Glomerular visceral epithelial cell (primary cell): ENCODE measurements at regions not wholly inside any gene's neighbourhood (a gene's known extent, or its start where the extent isn't known, plus 50 kb on each side); places are given as distances from the start of the nearest gene placed in this dataset.
A peak's percentile ranks its signal among the peaks of the same experiment; 100 is the strongest.
"Not testable (repeated sequence)": the region's sequence is repeated elsewhere in the genome, so short reads cannot be mapped to it uniquely, and the experiment has no call there.

Experiments used
- DNase-seq: peaks from one replicate; pipeline ENCODE4 v3.0.0-alpha.2; 2016; ENCODE audit errors: extremely low spot score

GRCh38 chr6:94902974-94903628 is 674.2 kb upstream of the MANEA start:
- DNase-seq = no peak

- no peak for DNase-seq
Measured at GRCh38 chr6:94899191-94899590, 678.1 kb upstream of the MANEA start.

- no peak for DNase-seq
Measured at GRCh38 chr6:94894300-94894699, 683.0 kb upstream of the MANEA start.

- no peak for DNase-seq
Measured at GRCh38 chr6:94893327-94893726, 684.0 kb upstream of the MANEA start.

- not testable (repeated sequence) for DNase-seq
Measured at GRCh38 chr6:94873819-94874218, 703.5 kb upstream of the MANEA start.

- DNase-seq = no peak
Measured at GRCh38 chr6:94862112-94862511, 715.2 kb upstream of the MANEA start.

- no peak for DNase-seq
Measured at GRCh38 chr6:94859924-94860323, 717.4 kb upstream of the MANEA start.

- DNase-seq = not testable (repeated sequence)
Measured at GRCh38 chr6:94856999-94857398, 720.3 kb upstream of the MANEA start.

- DNase-seq = not testable (repeated sequence)
Measured at GRCh38 chr6:94851329-94851728, 726.0 kb upstream of the MANEA start.

- DNase-seq = no peak
Measured at GRCh38 chr6:94845742-94846141, 731.6 kb upstream of the MANEA start.

- no peak for DNase-seq
Measured at GRCh38 chr6:94835264-94835663, 742.1 kb upstream of the MANEA start.

GRCh38 chr6:94813806-94814205 is 763.5 kb upstream of the MANEA start:
- no peak for DNase-seq

- no peak for DNase-seq
Measured at GRCh38 chr6:94801344-94801743, 776.0 kb upstream of the MANEA start.

- DNase-seq = no peak
Measured at GRCh38 chr6:94785514-94785913, 791.8 kb upstream of the MANEA start.

- DNase-seq = not testable (repeated sequence)
Measured at GRCh38 chr6:94785081-94785480, 792.3 kb upstream of the MANEA start.

GRCh38 chr6:94769197-94769596 is 808.1 kb upstream of the MANEA start:
- DNase-seq = no peak

GRCh38 chr6:94751641-94752329 is 825.5 kb upstream of the MANEA start:
- DNase-seq = peak; percentile 6

- DNase-seq = no peak
Measured at GRCh38 chr6:94736236-94736635, 841.1 kb upstream of the MANEA start.

GRCh38 chr6:94735270-94735669 is 842.1 kb upstream of the MANEA start:
- no peak for DNase-seq

GRCh38 chr6:94734751-94735150 is 842.6 kb upstream of the MANEA start:
- DNase-seq = no peak

GRCh38 chr6:94733066-94733465 is 844.3 kb upstream of the MANEA start:
- no peak for DNase-seq

- no peak for DNase-seq
Measured at GRCh38 chr6:94727710-94728109, 849.6 kb upstream of the MANEA start.

- DNase-seq = no peak
Measured at GRCh38 chr6:94721459-94721858, 855.9 kb upstream of the MANEA start.

GRCh38 chr6:94713446-94713845 is 863.9 kb upstream of the MANEA start:
- no peak for DNase-seq
